Motor neuron (in vitro differentiated cells): ENCODE measurements at regions not wholly inside any gene's neighbourhood (a gene's known extent, or its start where the extent isn't known, plus 50 kb on each side); places are given as distances from the start of the nearest gene placed in this dataset.

Experiments
- ATAC-seq, 8 experiments: fragments of 200-7000 bp; cut with Tn5 transposase; replicated peaks in 6 of 8; 2 replicates each; pipeline ENCODE4 v1.8.0; 2021; ENCODE audit warnings: mild to moderate bottlenecking in 8 of 8, moderate library complexity in 8 of 8
- H3K27ac ChIP-seq, 2 donors: fragments of 250-450 bp; sonication (Bioruptor Pico); 2 replicates each; pipeline ENCODE4 v1.9.0; 2021; ENCODE audit warnings: antibody characterized with exemption in 2 of 2, mild to moderate bottlenecking in 2 of 2, moderate library complexity in 1 of 2
- H3K4me1 ChIP-seq, 2 donors: fragments of 250-450 bp; sonication (Bioruptor Pico); replicated peaks in 1 of 2; 2 replicates each; pipeline ENCODE4 v1.6.1; 2021; ENCODE audit warnings: antibody characterized with exemption in 2 of 2, mild to moderate bottlenecking in 2 of 2, moderate library complexity in 1 of 2
- H3K4me3 ChIP-seq, 5 donors: fragments of 250-450 bp; sonication (Bioruptor Pico); 2 replicates each; pipeline ENCODE4 v1.9.0; 2021; ENCODE audit warnings: antibody characterized with exemption in 5 of 5, mild to moderate bottlenecking in 5 of 5, moderate library complexity in 4 of 5
- WGBS, 10 experiments: fragments of 450-650 bp; shearing (Covaris generic); methylation state at CpG; one replicate each; pipeline ENCODE4 v1.0.0; 2022; 5-methylcytosine and 5-hydroxymethylcytosine counted together
- in situ Hi-C, 9 experiments: fragments of 400-800 bp; cut with MboI; loops; one replicate each; pipeline ENCODE4 v1.15.0; 2021; ENCODE audit warnings: low sequenced_read_pairs in 9 of 9, low pct_unique_long_range_greater_than_20kb in 2 of 9; ENCODE audit not compliant: unreplicated experiment in 9 of 9

- no peak for ATAC-seq
- H3K27ac ChIP-seq = no peak overlapping the region
- in situ Hi-C loops = no loop called here
- H3K4me1 ChIP-seq = peaks cover 0 to 17% of the 10 kb centered on the region in 2 donors
- no peak overlapping the region for H3K4me3 ChIP-seq
- 73 to 100% (median 88%) methylated on average over 2 to 4 of the region's 4 CpGs for WGBS, 10 experiments
These were observed 348.9 kb downstream of the RND3 start for GRCh38 chr2:150138587-150138986.

GRCh38 chr2:150137338-150138069, 350.0 kb downstream of the RND3 start:
- WGBS, 10 experiments = 86 to 100% (median 98%) methylated on average over 1 to 5 of the region's 5 CpGs
- Histone ChIP-seq H3K4me1 (peaks cover 2 to 23% of the 10 kb centered on the region in 2 donors), H3K4me3 (no peak overlapping the region), H3K27ac (no peak overlapping the region)
- no peak for ATAC-seq
- in situ Hi-C loops = no loop called here

- whole genome bisulfite sequencing, 10 experiments = 80 to 100% (median 92%) methylated on average over 1 to 6 of the region's 7 CpGs; no CpG with 5 or more reads in 1 of the 10 experiments
- ATAC-seq = no peak
- peaks cover 2 to 23% of the 10 kb centered on the region in 2 donors for H3K4me1 ChIP-seq
- no peak overlapping the region for H3K4me3 ChIP-seq
- in situ Hi-C loops = no loop called here
- H3K27ac ChIP-seq = no peak overlapping the region
These were observed 350.6 kb downstream of the RND3 start for GRCh38 chr2:150136893-150137292.

GRCh38 chr2:150136401-150136800, 351.1 kb downstream of the RND3 start:
- ATAC-seq = peak in 3 of 8 experiments; percentile 25 to 85 (median 75)
- no peak overlapping the region for H3K4me3 ChIP-seq
- H3K4me1 ChIP-seq = peaks cover 2 to 23% of the 10 kb centered on the region in 2 donors
- no peak overlapping the region for H3K27ac ChIP-seq
- WGBS, 10 experiments = 0 to 100% (median 61%) methylated on average over 1 to 3 of the region's 3 CpGs
- in situ Hi-C loops = no loop called here

GRCh38 chr2:150135223-150135883, 352.1 kb downstream of the RND3 start:
- Histone ChIP-seq H3K4me3 (no peak overlapping the region), H3K4me1 (peaks cover 2 to 19% of the 10 kb centered on the region in 2 donors), H3K27ac (no peak overlapping the region)
- peak in 1 of 8 experiments; percentile 12 for ATAC-seq
- 3 to 100% (median 89%) methylated on average over 1 to 7 of the region's 7 CpGs for WGBS, 10 experiments
- in situ Hi-C loops = no loop called here

GRCh38 chr2:150134223-150134857, 353.1 kb downstream of the RND3 start:
- no peak overlapping the region for H3K4me3 ChIP-seq
- in situ Hi-C loops = no loop called here
- WGBS, 10 experiments = 0 to 94% (median 82%) methylated on average over 1 to 6 of the region's 6 CpGs
- H3K27ac ChIP-seq = peak overlapping the region in 1 of 2 donors; percentile 20
- peak in 1 of 8 experiments; percentile 10 for ATAC-seq
- H3K4me1 ChIP-seq = peaks cover 2 to 16% of the 10 kb centered on the region in 2 donors

GRCh38 chr2:150133623-150134022, 353.8 kb downstream of the RND3 start:
- no peak overlapping the region for H3K4me3 ChIP-seq
- in situ Hi-C loops = no loop called here
- peaks cover 2 to 16% of the 10 kb centered on the region in 2 donors for H3K4me1 ChIP-seq
- peak overlapping the region in 1 of 2 donors; percentile 67 for H3K27ac ChIP-seq
- peak; percentile 63 to 100 (median 99) for ATAC-seq
- WGBS, 10 experiments = 17 to 88% (median 62%) methylated on average over 2 to 5 of the region's 5 CpGs

- Histone ChIP-seq H3K4me3 (no peak overlapping the region), H3K4me1 (peaks cover 27 to 45% of the 10 kb centered on the region in 2 donors), H3K27ac (no peak overlapping the region)
- in situ Hi-C loops = no loop called here
- no peak for ATAC-seq
- 55 to 100% (median 88%) methylated on average over 1 to 5 of the region's 5 CpGs for WGBS, 10 experiments
These were observed 357.4 kb downstream of the RND3 start for GRCh38 chr2:150129921-150130575.

- ATAC-seq = no peak
- 77 to 100% (median 92%) methylated on average over 1 to 4 of the region's 4 CpGs for WGBS, 10 experiments
- Histone ChIP-seq H3K27ac (no peak overlapping the region), H3K4me1 (peaks cover 25 to 30% of the 10 kb centered on the region in 2 donors), H3K4me3 (no peak overlapping the region)
- in situ Hi-C loops = no loop called here
These were observed 359.5 kb downstream of the RND3 start for GRCh38 chr2:150127995-150128394.

- Histone ChIP-seq H3K4me1 (peaks cover 25 to 30% of the 10 kb centered on the region in 2 donors), H3K27ac (no peak overlapping the region), H3K4me3 (no peak overlapping the region)
- peak in 4 of 8 experiments; percentile 28 to 45 (median 38) for ATAC-seq
- 47 to 100% (median 88%) methylated on average over 1 to 5 of the region's 6 CpGs; no CpG with 5 or more reads in 1 of the 10 experiments for WGBS, 10 experiments
- in situ Hi-C loops = no loop called here
These were observed 360.0 kb downstream of the RND3 start for GRCh38 chr2:150127346-150127990.

GRCh38 chr2:150126839-150127238, 360.6 kb downstream of the RND3 start:
- peak in 5 of 8 experiments; percentile 15 to 56 (median 43) for ATAC-seq
- H3K4me3 ChIP-seq = no peak overlapping the region
- in situ Hi-C loops = no loop called here
- H3K4me1 ChIP-seq = peaks cover 25 to 30% of the 10 kb centered on the region in 2 donors
- 43 to 100% (median 83%) methylated on average over 1 to 2 of the region's 2 CpGs; no CpG with 5 or more reads in 3 of the 10 experiments for WGBS, 10 experiments
- H3K27ac ChIP-seq = no peak overlapping the region

GRCh38 chr2:150126143-150126740, 361.2 kb downstream of the RND3 start:
- ATAC-seq = peak in 4 of 8 experiments; percentile 11 to 29 (median 15)
- in situ Hi-C loops = no loop called here

More at GRCh38 chr2:150126143-150126740, 361.2 kb downstream of the RND3 start:
- Histone ChIP-seq H3K4me3 (no peak overlapping the region), H3K27ac (peak overlapping the region; percentile 42 to 52), H3K4me1 (peaks cover 26 to 34% of the 10 kb centered on the region in 2 donors)
- WGBS, 10 experiments = 33 to 92% (median 78%) methylated on average over 1 to 7 of the region's 7 CpGs; no CpG with 5 or more reads in 1 of the 10 experiments
